NCI-H1694 (cell line): ENCODE measurements at regions not wholly inside any gene's neighbourhood (a gene's known extent, or its start where the extent isn't known, plus 50 kb on each side); places are given as distances from the start of the nearest gene placed in this dataset.
A peak's percentile ranks its signal among the peaks of the same experiment; 100 is the strongest.

Experiments used
- DNase-seq: peaks from one replicate; lab custom pipeline; 2025; lab: John Stamatoyannopoulos, UW

GRCh38 chr18:46265196-46266156 is 161.3 kb downstream of the HAUS1 start:
- no peak for DNase-seq

GRCh38 chr18:46266473-46266872 is 162.3 kb downstream of the HAUS1 start:
- no peak for DNase-seq

- DNase-seq = no peak
Measured at GRCh38 chr18:46268671-46269070, 164.5 kb downstream of the HAUS1 start.

- no peak for DNase-seq
Measured at GRCh38 chr18:46269275-46269674, 165.1 kb downstream of the HAUS1 start.

GRCh38 chr18:46271488-46271887 is 167.3 kb downstream of the HAUS1 start:
- no peak for DNase-seq

- no peak for DNase-seq
Measured at GRCh38 chr18:46273861-46274260, 169.7 kb downstream of the HAUS1 start.

GRCh38 chr18:46274266-46274665 is 170.1 kb downstream of the HAUS1 start:
- DNase-seq = no peak

- DNase-seq = no peak
Measured at GRCh38 chr18:46275370-46275769, 171.2 kb downstream of the HAUS1 start.

- no peak for DNase-seq
Measured at GRCh38 chr18:46276748-46277147, 172.6 kb downstream of the HAUS1 start.

- no peak for DNase-seq
Measured at GRCh38 chr18:46278481-46279465, 174.6 kb downstream of the HAUS1 start.

GRCh38 chr18:46279673-46280072 is 175.5 kb downstream of the HAUS1 start:
- no peak for DNase-seq

- peak; percentile 69 for DNase-seq
Measured at GRCh38 chr18:46281185-46282176, 177.3 kb downstream of the HAUS1 start.

GRCh38 chr18:46282177-46282570 is 178.0 kb downstream of the HAUS1 start:
- DNase-seq = no peak

- no peak for DNase-seq
Measured at GRCh38 chr18:46282646-46283045, 178.5 kb downstream of the HAUS1 start.

GRCh38 chr18:46283268-46283667 is 179.1 kb downstream of the HAUS1 start:
- no peak for DNase-seq

GRCh38 chr18:46283895-46284295 is 179.7 kb downstream of the HAUS1 start:
- no peak for DNase-seq

GRCh38 chr18:46289463-46289862 is 185.3 kb downstream of the HAUS1 start:
- DNase-seq = no peak

GRCh38 chr18:46289931-46290330 is 185.7 kb downstream of the HAUS1 start:
- DNase-seq = no peak

- DNase-seq = no peak
Measured at GRCh38 chr18:46290440-46291020, 186.3 kb downstream of the HAUS1 start.

GRCh38 chr18:46291149-46291548 is 187.0 kb downstream of the HAUS1 start:
- no peak for DNase-seq

- no peak for DNase-seq
Measured at GRCh38 chr18:46293742-46294181, 189.6 kb downstream of the HAUS1 start.
